ENCODE measurements at regions not wholly inside any gene's neighbourhood (a gene's known extent, or its start where the extent isn't known, plus 50 kb on each side); places are given as distances from the start of the nearest gene placed in this dataset.
"Not testable (repeated sequence)": the region's sequence is repeated elsewhere in the genome, so short reads cannot be mapped to it uniquely, and the experiment has no call there.

GRCh38 chr2:198861080-198861479, 596.7 kb downstream of the SATB2 start (continued):
- TF ChIP-seq, protein P1, sequence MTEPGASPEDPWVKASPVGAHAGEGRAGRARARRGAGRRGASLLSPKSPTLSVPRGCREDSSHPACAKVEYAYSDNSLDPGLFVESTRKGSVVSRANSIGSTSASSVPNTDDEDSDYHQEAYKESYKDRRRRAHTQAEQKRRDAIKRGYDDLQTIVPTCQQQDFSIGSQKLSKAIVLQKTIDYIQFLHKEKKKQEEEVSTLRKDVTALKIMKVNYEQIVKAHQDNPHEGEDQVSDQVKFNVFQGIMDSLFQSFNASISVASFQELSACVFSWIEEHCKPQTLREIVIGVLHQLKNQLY (CRISPR knock-in tag; IDR thresholded peaks at IDR 0.05) = no peak
- no peak for TF ChIP-seq GABPB1 (CRISPR knock-in tag; IDR thresholded peaks at IDR 0.05)

DNA sequence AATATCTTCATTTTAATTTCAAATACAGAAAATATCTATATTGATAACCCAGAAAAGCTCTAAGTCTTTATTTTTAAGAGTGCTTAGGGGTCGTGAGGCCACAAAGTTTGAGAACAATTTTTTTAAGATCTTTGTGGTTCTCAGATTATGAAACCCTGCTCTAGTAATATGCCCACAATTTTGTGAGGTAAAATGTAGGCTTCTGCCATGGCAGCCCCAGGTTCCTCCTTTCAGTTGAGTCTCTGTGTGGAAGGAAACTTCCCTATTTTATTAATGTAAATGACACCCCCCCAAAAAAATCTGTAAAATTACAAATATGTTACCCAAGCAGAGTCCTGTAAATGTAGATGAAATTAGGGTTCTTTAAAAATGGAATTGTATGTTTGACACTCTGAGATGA, 600.5 kb downstream of the SATB2 start:
- peaks cover 20% of the 10 kb centered on the region for H3K4me1 Mint-ChIP-seq
- POLR2A ChIA-PET = no interaction called here
- no peak for DNase-seq (ENCODE audit: low spot score)
- peaks cover 22% of the 10 kb centered on the region for H3K36me3 Mint-ChIP-seq
- ATAC-seq = no peak
- peaks cover 30% of the 10 kb centered on the region for H3K9me3 Mint-ChIP-seq
- no peak for TF ChIP-seq ETV6 (CRISPR knock-in tag; IDR thresholded peaks at IDR 0.05)
- no peak for TF ChIP-seq NFATC4 (CRISPR knock-in tag; IDR thresholded peaks at IDR 0.05)
- TF ChIP-seq, protein P2, sequence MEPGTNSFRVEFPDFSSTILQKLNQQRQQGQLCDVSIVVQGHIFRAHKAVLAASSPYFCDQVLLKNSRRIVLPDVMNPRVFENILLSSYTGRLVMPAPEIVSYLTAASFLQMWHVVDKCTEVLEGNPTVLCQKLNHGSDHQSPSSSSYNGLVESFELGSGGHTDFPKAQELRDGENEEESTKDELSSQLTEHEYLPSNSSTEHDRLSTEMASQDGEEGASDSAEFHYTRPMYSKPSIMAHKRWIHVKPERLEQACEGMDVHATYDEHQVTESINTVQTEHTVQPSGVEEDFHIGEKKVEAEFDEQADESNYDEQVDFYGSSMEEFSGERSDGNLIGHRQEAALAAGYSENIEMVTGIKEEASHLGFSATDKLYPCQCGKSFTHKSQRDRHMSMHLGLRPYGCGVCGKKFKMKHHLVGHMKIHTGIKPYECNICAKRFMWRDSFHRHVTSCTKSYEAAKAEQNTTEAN (CRISPR knock-in tag; IDR thresholded peaks at IDR 0.05) = no peak
- TF ChIP-seq, protein P3, sequence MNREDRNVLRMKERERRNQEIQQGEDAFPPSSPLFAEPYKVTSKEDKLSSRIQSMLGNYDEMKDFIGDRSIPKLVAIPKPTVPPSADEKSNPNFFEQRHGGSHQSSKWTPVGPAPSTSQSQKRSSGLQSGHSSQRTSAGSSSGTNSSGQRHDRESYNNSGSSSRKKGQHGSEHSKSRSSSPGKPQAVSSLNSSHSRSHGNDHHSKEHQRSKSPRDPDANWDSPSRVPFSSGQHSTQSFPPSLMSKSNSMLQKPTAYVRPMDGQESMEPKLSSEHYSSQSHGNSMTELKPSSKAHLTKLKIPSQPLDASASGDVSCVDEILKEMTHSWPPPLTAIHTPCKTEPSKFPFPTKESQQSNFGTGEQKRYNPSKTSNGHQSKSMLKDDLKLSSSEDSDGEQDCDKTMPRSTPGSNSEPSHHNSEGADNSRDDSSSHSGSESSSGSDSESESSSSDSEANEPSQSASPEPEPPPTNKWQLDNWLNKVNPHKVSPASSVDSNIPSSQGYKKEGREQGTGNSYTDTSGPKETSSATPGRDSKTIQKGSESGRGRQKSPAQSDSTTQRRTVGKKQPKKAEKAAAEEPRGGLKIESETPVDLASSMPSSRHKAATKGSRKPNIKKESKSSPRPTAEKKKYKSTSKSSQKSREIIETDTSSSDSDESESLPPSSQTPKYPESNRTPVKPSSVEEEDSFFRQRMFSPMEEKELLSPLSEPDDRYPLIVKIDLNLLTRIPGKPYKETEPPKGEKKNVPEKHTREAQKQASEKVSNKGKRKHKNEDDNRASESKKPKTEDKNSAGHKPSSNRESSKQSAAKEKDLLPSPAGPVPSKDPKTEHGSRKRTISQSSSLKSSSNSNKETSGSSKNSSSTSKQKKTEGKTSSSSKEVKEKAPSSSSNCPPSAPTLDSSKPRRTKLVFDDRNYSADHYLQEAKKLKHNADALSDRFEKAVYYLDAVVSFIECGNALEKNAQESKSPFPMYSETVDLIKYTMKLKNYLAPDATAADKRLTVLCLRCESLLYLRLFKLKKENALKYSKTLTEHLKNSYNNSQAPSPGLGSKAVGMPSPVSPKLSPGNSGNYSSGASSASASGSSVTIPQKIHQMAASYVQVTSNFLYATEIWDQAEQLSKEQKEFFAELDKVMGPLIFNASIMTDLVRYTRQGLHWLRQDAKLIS (CRISPR knock-in tag; IDR thresholded peaks at IDR 0.05; ENCODE audit: borderline replicate concordance) = no peak
- no peak for TF ChIP-seq CDX4 (CRISPR knock-in tag; IDR thresholded peaks at IDR 0.05; ENCODE audit: borderline replicate concordance)
- TF ChIP-seq CBFB (CRISPR knock-in tag; IDR thresholded peaks at IDR 0.05; ENCODE audit: low read depth) = no peak
- TF ChIP-seq, protein P4, sequence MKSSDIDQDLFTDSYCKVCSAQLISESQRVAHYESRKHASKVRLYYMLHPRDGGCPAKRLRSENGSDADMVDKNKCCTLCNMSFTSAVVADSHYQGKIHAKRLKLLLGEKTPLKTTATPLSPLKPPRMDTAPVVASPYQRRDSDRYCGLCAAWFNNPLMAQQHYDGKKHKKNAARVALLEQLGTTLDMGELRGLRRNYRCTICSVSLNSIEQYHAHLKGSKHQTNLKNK (CRISPR knock-in tag; IDR thresholded peaks at IDR 0.05) = no peak
- TF ChIP-seq, protein P5, sequence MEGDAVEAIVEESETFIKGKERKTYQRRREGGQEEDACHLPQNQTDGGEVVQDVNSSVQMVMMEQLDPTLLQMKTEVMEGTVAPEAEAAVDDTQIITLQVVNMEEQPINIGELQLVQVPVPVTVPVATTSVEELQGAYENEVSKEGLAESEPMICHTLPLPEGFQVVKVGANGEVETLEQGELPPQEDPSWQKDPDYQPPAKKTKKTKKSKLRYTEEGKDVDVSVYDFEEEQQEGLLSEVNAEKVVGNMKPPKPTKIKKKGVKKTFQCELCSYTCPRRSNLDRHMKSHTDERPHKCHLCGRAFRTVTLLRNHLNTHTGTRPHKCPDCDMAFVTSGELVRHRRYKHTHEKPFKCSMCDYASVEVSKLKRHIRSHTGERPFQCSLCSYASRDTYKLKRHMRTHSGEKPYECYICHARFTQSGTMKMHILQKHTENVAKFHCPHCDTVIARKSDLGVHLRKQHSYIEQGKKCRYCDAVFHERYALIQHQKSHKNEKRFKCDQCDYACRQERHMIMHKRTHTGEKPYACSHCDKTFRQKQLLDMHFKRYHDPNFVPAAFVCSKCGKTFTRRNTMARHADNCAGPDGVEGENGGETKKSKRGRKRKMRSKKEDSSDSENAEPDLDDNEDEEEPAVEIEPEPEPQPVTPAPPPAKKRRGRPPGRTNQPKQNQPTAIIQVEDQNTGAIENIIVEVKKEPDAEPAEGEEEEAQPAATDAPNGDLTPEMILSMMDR (IDR thresholded peaks at IDR 0.05) = no peak
- TF ChIP-seq TP53 (CRISPR knock-in tag; IDR thresholded peaks at IDR 0.05) = no peak
- TF ChIP-seq EMX1 (CRISPR knock-in tag; IDR thresholded peaks at IDR 0.05) = no peak
- no peak for TF ChIP-seq NR1H2 (CRISPR knock-in tag; IDR thresholded peaks at IDR 0.05)
- TF ChIP-seq ZNF396 (CRISPR knock-in tag; IDR thresholded peaks at IDR 0.05; ENCODE audit: borderline replicate concordance) = no peak
- no peak for TF ChIP-seq HMGA2 (CRISPR knock-in tag; IDR thresholded peaks at IDR 0.05)
- CTCF ChIA-PET = no interaction called here
- peaks cover 6% of the 10 kb centered on the region; the same call in 1 of the 2 replicates for H3K27me3 Mint-ChIP-seq (ENCODE audit: low read depth)
- no peak overlapping the region for H3K27ac Mint-ChIP-seq
- H3K4me3 Mint-ChIP-seq = no peak overlapping the region

DNA sequence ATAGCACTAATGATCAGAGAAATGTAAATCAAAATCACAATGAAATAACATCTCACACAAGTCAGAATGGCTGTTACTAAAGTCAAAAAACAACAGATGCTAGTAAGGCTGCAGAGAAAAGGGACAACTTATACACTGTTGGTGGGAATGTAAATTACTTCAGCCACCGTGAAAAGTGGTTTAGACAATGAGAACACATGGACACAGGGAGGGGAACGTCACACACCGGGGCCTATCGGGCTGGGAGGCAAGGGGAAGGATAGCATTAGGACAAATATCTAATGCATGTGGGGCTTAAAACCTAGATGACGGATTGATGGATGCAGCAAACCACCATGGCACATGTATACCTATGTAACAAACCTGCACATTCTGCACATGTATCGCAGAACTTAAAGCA, 602.0 kb downstream of the SATB2 start:
- DNase-seq (ENCODE audit: low spot score); POLR2A ChIA-PET; CTCF ChIA-PET; H3K27ac Mint-ChIP-seq; H3K27me3 Mint-ChIP-seq (ENCODE audit: low read depth); ATAC-seq; H3K4me3 Mint-ChIP-seq; H3K4me1 Mint-ChIP-seq: not testable (repeated sequence)
- Mint-ChIP-seq H3K36me3 (peaks cover 22% of the 10 kb centered on the region), H3K9me3 (peaks cover 30% of the 10 kb centered on the region)

Measured in WTC11 (cell line).